ENCODE measurements at regions not wholly inside any gene's neighbourhood (a gene's known extent, or its start where the extent isn't known, plus 50 kb on each side); places are given as distances from the start of the nearest gene placed in this dataset.
"Not testable (repeated sequence)": the region's sequence is repeated elsewhere in the genome, so short reads cannot be mapped to it uniquely, and the experiment has no call there.

GRCh38 chr2:34519659-34520058, 920.6 kb upstream of the FAM98A start:
- Histone ChIP-seq H3K9me3 (no peaks in the 10 kb centered on the region), H3K27me3 (replicated peaks; ENCODE audit: insufficient read depth) (no peaks in the 10 kb centered on the region), H3K4me1 (ENCODE audit: control insufficient read depth in 1 of 2, low read depth in 2 of 2) (no peaks in the 10 kb centered on the region), H3K27ac (no peak overlapping the region), H3K4me3 (no peak overlapping the region), H3K36me3 (no peaks in the 10 kb centered on the region)
- ATAC-seq (ENCODE audit: insufficient number of reproducible peaks, low FRiP score, low read depth), result no peak
- no peak for DNase-seq (ENCODE audit: low spot score)
- TF ChIP-seq, protein P1, sequence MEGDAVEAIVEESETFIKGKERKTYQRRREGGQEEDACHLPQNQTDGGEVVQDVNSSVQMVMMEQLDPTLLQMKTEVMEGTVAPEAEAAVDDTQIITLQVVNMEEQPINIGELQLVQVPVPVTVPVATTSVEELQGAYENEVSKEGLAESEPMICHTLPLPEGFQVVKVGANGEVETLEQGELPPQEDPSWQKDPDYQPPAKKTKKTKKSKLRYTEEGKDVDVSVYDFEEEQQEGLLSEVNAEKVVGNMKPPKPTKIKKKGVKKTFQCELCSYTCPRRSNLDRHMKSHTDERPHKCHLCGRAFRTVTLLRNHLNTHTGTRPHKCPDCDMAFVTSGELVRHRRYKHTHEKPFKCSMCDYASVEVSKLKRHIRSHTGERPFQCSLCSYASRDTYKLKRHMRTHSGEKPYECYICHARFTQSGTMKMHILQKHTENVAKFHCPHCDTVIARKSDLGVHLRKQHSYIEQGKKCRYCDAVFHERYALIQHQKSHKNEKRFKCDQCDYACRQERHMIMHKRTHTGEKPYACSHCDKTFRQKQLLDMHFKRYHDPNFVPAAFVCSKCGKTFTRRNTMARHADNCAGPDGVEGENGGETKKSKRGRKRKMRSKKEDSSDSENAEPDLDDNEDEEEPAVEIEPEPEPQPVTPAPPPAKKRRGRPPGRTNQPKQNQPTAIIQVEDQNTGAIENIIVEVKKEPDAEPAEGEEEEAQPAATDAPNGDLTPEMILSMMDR (IDR thresholded peaks at IDR 0.05), result no peak

- no peak overlapping the region for H3K4me3 ChIP-seq
- H3K4me1 ChIP-seq (ENCODE audit: control insufficient read depth in 1 of 2, low read depth in 2 of 2), result no peaks in the 10 kb centered on the region
- H3K36me3 ChIP-seq, result no peaks in the 10 kb centered on the region
- no peaks in the 10 kb centered on the region for H3K9me3 ChIP-seq
- DNase-seq (ENCODE audit: low spot score), result no peak
- H3K27me3 ChIP-seq (replicated peaks; ENCODE audit: insufficient read depth), result no peaks in the 10 kb centered on the region
- ATAC-seq (ENCODE audit: insufficient number of reproducible peaks, low FRiP score, low read depth), result no peak
- H3K27ac ChIP-seq, result no peak overlapping the region
- TF ChIP-seq, protein P1 (IDR thresholded peaks at IDR 0.05), result no peak
Measured at GRCh38 chr2:34498561-34498960, 899.5 kb upstream of the FAM98A start.

DNA sequence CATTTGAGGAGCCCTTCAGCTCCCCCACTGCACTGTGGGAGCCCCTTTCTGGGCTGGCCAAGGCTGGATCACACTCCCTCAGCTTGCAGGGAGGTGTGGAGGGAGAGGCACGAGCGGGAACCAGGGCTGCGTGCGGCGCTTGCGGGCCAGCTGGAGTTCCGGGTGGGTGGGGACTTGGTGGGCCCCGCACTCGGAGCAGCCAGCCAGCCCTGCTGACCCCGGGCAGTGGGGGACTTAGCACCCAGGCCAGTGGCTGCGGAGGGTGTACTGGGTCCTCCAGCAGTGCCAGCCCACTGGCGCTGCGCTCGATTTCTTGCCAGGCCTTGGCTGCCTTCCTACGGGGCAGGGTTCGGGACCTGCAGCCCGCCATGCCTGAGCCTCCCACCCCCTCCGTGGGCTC, 895.1 kb upstream of the FAM98A start:
- H3K4me3 ChIP-seq; ATAC-seq (ENCODE audit: insufficient number of reproducible peaks, low FRiP score, low read depth); H3K4me1 ChIP-seq (ENCODE audit: control insufficient read depth in 1 of 2, low read depth in 2 of 2); H3K27me3 ChIP-seq (replicated peaks; ENCODE audit: insufficient read depth); H3K36me3 ChIP-seq; H3K9me3 ChIP-seq; H3K27ac ChIP-seq; DNase-seq (ENCODE audit: low spot score): not testable (repeated sequence)

DNA sequence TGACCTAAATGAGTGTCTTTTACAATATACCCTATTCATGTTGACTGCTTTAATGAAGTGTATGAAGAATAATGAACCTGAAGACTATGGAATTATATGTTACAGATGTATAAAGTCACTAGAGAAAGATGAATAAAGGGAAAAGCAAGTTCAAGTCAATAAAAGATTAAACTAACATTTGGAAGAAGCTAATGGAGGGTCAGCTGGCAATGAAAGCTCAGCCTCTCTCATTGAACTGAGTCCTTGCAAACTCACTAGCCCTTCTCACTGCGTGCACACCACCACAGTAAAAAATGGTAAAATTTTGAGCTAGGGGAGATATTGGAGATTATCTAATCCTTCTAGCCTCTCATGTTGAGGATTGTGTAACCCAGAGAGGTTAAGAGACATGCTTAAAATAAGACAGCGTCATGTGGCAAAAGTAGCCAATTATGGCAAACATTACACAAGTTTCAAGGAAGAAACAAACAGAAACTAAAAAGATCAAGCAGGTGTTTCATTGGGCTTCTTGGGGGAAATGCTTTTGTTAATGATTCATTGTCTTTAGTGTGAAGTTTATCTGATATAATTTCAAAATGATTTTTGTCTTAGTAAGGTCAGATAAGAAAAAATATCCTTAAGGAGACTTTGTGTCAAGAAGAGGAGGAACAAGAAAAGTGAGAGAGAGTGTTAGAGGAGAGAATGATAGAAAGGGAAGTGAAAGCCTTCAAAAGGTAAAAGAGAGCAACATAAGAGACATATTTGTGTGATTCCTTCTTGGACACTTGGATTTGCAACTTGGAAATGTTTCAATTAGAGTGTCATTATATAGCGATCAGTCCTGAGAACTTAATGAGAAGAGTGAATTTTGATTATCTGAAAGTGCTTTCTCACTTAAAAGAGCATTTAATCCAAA, 893.7 kb upstream of the FAM98A start:
- H3K4me3 ChIP-seq, result no peak overlapping the region
- TF ChIP-seq, protein P1 (IDR thresholded peaks at IDR 0.05), result no peak
- H3K9me3 ChIP-seq, result no peaks in the 10 kb centered on the region
- H3K27me3 ChIP-seq (replicated peaks; ENCODE audit: insufficient read depth), result no peaks in the 10 kb centered on the region
- no peaks in the 10 kb centered on the region for H3K36me3 ChIP-seq
- no peak for ATAC-seq (ENCODE audit: insufficient number of reproducible peaks, low FRiP score, low read depth)
- no peaks in the 10 kb centered on the region for H3K4me1 ChIP-seq (ENCODE audit: control insufficient read depth in 1 of 2, low read depth in 2 of 2)
- H3K27ac ChIP-seq, result no peak overlapping the region
- DNase-seq (ENCODE audit: low spot score), result no peak

DNA sequence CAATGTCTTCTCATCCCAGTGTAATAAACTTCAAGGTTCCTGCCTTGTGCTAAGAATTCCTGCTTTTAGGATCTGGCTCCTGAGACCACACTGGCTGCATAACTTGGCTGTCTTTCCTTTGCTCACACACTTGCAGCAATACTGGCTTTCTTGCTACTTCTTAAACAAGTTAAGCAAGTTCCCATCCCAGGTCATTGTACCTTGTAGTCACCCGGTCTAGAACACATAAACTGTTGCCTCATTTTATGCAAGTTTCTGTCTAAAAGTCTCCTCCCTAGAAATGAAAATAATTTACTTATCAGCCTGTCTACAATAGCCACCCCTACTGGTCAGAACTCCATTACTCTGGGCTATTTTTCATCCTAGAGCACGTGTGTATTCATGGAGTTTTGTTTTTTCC, 887.9 kb upstream of the FAM98A start:
- H3K27me3 ChIP-seq (replicated peaks; ENCODE audit: insufficient read depth), result no peaks in the 10 kb centered on the region
- H3K4me3 ChIP-seq, result no peak overlapping the region
- H3K36me3 ChIP-seq, result no peaks in the 10 kb centered on the region
- no peak overlapping the region for H3K27ac ChIP-seq
- H3K4me1 ChIP-seq (ENCODE audit: control insufficient read depth in 1 of 2, low read depth in 2 of 2), result no peaks in the 10 kb centered on the region
- no peak for ATAC-seq (ENCODE audit: insufficient number of reproducible peaks, low FRiP score, low read depth)
- TF ChIP-seq, protein P1 (IDR thresholded peaks at IDR 0.05), result no peak
- DNase-seq (ENCODE audit: low spot score), result no peak
- H3K9me3 ChIP-seq, result no peaks in the 10 kb centered on the region
